Mucosa of descending colon (tissue), 3 donors: ENCODE measurements at regions not wholly inside any gene's neighbourhood (a gene's known extent, or its start where the extent isn't known, plus 50 kb on each side); places are given as distances from the start of the nearest gene placed in this dataset.

Experiments used
- ATAC-seq: fragments of 200-7000 bp; cut with Tn5 transposase; one replicate; pipeline ENCODE4 v1.9.1; 2020; ENCODE audit warnings: mild to moderate bottlenecking, moderate library complexity
- DNase-seq, 3 donors: peaks; one replicate each; pipeline ENCODE4 v3.0.0-alpha.2; 2020
- H3K36me3 ChIP-seq: fragments of 200-600 bp; one replicate; pipeline ENCODE4 v1.8.0; 2021; ENCODE audit warnings: low read depth, mild to moderate bottlenecking
- H3K4me1 ChIP-seq: fragments of 200-600 bp; one replicate; pipeline ENCODE4 v1.8.0; 2021; ENCODE audit warnings: low read depth, mild to moderate bottlenecking
- H3K4me3 ChIP-seq: fragments of 200-600 bp; one replicate; pipeline ENCODE4 v1.8.0; 2021; ENCODE audit warnings: mild to moderate bottlenecking
- H3K9me3 ChIP-seq: fragments of 200-600 bp; one replicate; pipeline ENCODE4 v1.8.0; 2021; ENCODE audit warnings: mild to moderate bottlenecking
- intact Hi-C, 2 donors: fragments of 100-400 bp; cut with DNase I in 1 of 2; cut with micrococcal nuclease in 1 of 2; formaldehyde crosslinking; loops; one replicate each; pipeline versions ENCODE4 v1.11.0 to v1.11.1; 2022; cut with DNase I, micrococcal nuclease
- TF ChIP-seq, protein P1 (sequence below): fragments of 200-600 bp; IDR thresholded peaks from one replicate; pipeline ENCODE4 v1.8.0; 2022; ENCODE audit warnings: antibody characterized with exemption, mild to moderate bottlenecking
- donor health status: DM: no; HTN: no; CAD: no; lungs with moderate emphysema.
- donor health status: DM: no; HTN: no; CAD: no.
- donor health status: DM: no; HTN: yes; CAD: no.

- Histone ChIP-seq H3K9me3 (no peaks in the 10 kb centered on the region), H3K4me1 (peaks cover 9% of the 10 kb centered on the region), H3K4me3 (no peak overlapping the region), H3K36me3 (no peaks in the 10 kb centered on the region)
- intact Hi-C loops = no loop called here
- TF ChIP-seq, protein P1, sequence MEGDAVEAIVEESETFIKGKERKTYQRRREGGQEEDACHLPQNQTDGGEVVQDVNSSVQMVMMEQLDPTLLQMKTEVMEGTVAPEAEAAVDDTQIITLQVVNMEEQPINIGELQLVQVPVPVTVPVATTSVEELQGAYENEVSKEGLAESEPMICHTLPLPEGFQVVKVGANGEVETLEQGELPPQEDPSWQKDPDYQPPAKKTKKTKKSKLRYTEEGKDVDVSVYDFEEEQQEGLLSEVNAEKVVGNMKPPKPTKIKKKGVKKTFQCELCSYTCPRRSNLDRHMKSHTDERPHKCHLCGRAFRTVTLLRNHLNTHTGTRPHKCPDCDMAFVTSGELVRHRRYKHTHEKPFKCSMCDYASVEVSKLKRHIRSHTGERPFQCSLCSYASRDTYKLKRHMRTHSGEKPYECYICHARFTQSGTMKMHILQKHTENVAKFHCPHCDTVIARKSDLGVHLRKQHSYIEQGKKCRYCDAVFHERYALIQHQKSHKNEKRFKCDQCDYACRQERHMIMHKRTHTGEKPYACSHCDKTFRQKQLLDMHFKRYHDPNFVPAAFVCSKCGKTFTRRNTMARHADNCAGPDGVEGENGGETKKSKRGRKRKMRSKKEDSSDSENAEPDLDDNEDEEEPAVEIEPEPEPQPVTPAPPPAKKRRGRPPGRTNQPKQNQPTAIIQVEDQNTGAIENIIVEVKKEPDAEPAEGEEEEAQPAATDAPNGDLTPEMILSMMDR = no peak
- ATAC-seq = peak; percentile 97
- DNase-seq = peak in 1 of 3 donors; percentile 19
These were observed 389.7 kb downstream of the LMO4 start for GRCh38 chr1:87718241-87718950.

- TF ChIP-seq, protein P1 = no peak
- ATAC-seq (no peak), DNase-seq (no peak)
- Histone ChIP-seq H3K9me3 (no peaks in the 10 kb centered on the region), H3K4me3 (no peak overlapping the region), H3K4me1 (peaks cover 9% of the 10 kb centered on the region), H3K36me3 (no peaks in the 10 kb centered on the region)
- intact Hi-C loops = no loop called here
These were observed 391.0 kb downstream of the LMO4 start for GRCh38 chr1:87719658-87720057.

- ATAC-seq (no peak), DNase-seq (no peak)
- Histone ChIP-seq H3K36me3 (no peaks in the 10 kb centered on the region), H3K4me3 (no peak overlapping the region), H3K9me3 (no peaks in the 10 kb centered on the region), H3K4me1 (peaks cover 9% of the 10 kb centered on the region)
- TF ChIP-seq, protein P1 = no peak
- intact Hi-C loops = no loop called here
These were observed 391.9 kb downstream of the LMO4 start for GRCh38 chr1:87720561-87720960.

DNA sequence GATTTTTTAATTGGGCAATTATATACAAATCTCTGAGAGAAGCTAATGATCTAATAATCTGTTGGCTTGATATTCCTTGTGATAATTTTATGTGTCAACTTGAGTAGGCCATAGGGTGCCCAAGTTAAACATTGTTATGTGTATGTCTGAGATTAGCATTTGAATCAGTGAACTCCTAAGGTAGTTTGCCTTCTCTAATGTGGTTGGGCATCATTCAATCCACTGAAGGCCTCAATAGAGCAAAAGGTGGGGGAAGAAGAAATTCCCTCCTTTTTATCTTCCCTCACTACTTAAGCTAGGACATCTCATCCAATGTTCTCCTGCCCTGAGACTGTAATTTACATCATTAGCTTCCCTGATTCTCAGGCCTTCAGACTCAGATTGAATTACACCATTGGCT, 394.5 kb downstream of the LMO4 start:
- no peak overlapping the region for H3K4me3 ChIP-seq
- intact Hi-C loops = no loop called here
- TF ChIP-seq, protein P1 = no peak
- no peaks in the 10 kb centered on the region for H3K36me3 ChIP-seq
- DNase-seq (no peak), ATAC-seq (no peak)
- peaks cover 4% of the 10 kb centered on the region for H3K4me1 ChIP-seq
- H3K9me3 ChIP-seq = no peaks in the 10 kb centered on the region

- Histone ChIP-seq H3K4me1 (no peaks in the 10 kb centered on the region), H3K4me3 (no peak overlapping the region), H3K9me3 (no peaks in the 10 kb centered on the region), H3K36me3 (no peaks in the 10 kb centered on the region)
- TF ChIP-seq, protein P1 = no peak
- intact Hi-C loops = no loop called here
- DNase-seq (no peak), ATAC-seq (no peak)
These were observed 399.5 kb downstream of the LMO4 start for GRCh38 chr1:87728169-87728568.
